Astrocyte (in vitro differentiated cells and primary cell): ENCODE measurements at regions not wholly inside any gene's neighbourhood (a gene's known extent, or its start where the extent isn't known, plus 50 kb on each side); places are given as distances from the start of the nearest gene placed in this dataset.

Experiments
- DNase-seq: peaks from one replicate; pipeline ENCODE4 v3.0.0-alpha.2; 2010; ENCODE audit warnings: low read depth
- FAIRE-seq: peaks from 2 replicates; lab custom pipeline; 2011; peaks lifted over from hg19 to GRCh38; lab: Jason Lieb, UNC
- H2AFZ ChIP-seq: 2 replicates; pipeline ENCODE4 v1.6.0; 2012; ENCODE audit warnings: low read depth, low read length, inconsistent platforms
- H3K27ac ChIP-seq: 2 replicates; pipeline ENCODE4 v1.5.1; 2011; ENCODE audit warnings: low read depth, low read length, inconsistent platforms
- H3K27me3 ChIP-seq: 2 replicates; pipeline ENCODE4 v1.6.0; 2011; ENCODE audit warnings: low read length, inconsistent platforms; ENCODE audit not compliant: insufficient read depth
- H3K36me3 ChIP-seq: 2 replicates; pipeline ENCODE4 v1.5.1; 2011; ENCODE audit warnings: low read length, inconsistent platforms; ENCODE audit not compliant: insufficient read depth
- H3K4me1 ChIP-seq: 2 replicates; pipeline ENCODE4 v1.5.1; 2011; ENCODE audit warnings: low read length, inconsistent platforms; ENCODE audit not compliant: insufficient read depth
- H3K4me2 ChIP-seq: 2 replicates; pipeline ENCODE4 v1.6.0; 2012; ENCODE audit warnings: low read length, inconsistent platforms
- H3K4me3 ChIP-seq: 2 replicates; pipeline ENCODE4 v1.5.1; 2011; ENCODE audit warnings: low read depth, mild to moderate bottlenecking, low read length, inconsistent platforms; ENCODE audit not compliant: insufficient read depth
- H3K79me2 ChIP-seq: 2 replicates; pipeline ENCODE4 v1.6.0; 2012; ENCODE audit warnings: mild to moderate bottlenecking, low read length, inconsistent platforms; ENCODE audit not compliant: insufficient read depth
- H3K9ac ChIP-seq: 2 replicates; pipeline ENCODE4 v1.6.0; 2012; ENCODE audit warnings: mild to moderate bottlenecking, low read length, inconsistent platforms
- H3K9me3 ChIP-seq: 2 replicates; pipeline ENCODE4 v1.5.1; 2012; ENCODE audit warnings: low read depth, mild to moderate bottlenecking, low read length, inconsistent platforms; ENCODE audit not compliant: insufficient read depth
- H4K20me1 ChIP-seq: 2 replicates; pipeline ENCODE4 v1.6.0; 2012; ENCODE audit warnings: low read length, inconsistent platforms; ENCODE audit not compliant: insufficient read depth
- H3K27ac Mint-ChIP-seq: one replicate; pipeline ENCODE4 v1.8.0; 2021; ENCODE audit warnings: mild to moderate bottlenecking, mixed read lengths; ENCODE audit not compliant: unreplicated experiment
- H3K27me3 Mint-ChIP-seq: one replicate; pipeline ENCODE4 v1.8.0; 2021; ENCODE audit warnings: low read depth, mixed read lengths; ENCODE audit not compliant: unreplicated experiment
- H3K36me3 Mint-ChIP-seq: one replicate; pipeline ENCODE4 v1.8.0; 2021; ENCODE audit warnings: low read depth, mixed read lengths; ENCODE audit not compliant: unreplicated experiment
- H3K4me1 Mint-ChIP-seq: one replicate; pipeline ENCODE4 v1.8.0; 2021; ENCODE audit warnings: low read depth, mixed read lengths; ENCODE audit not compliant: unreplicated experiment
- H3K4me3 Mint-ChIP-seq: one replicate; pipeline ENCODE4 v1.8.0; 2021; ENCODE audit warnings: mild to moderate bottlenecking, moderate library complexity, mixed read lengths; ENCODE audit not compliant: unreplicated experiment
- H3K9me3 Mint-ChIP-seq: one replicate; pipeline ENCODE4 v1.8.0; 2021; ENCODE audit warnings: mild to moderate bottlenecking, mixed read lengths; ENCODE audit not compliant: unreplicated experiment
- CTCF ChIP-seq: IDR thresholded peaks from 2 replicates; pipeline ENCODE4 v1.5.1; 2011; ENCODE audit warnings: low read depth, mild to moderate bottlenecking, inconsistent platforms, low read length, moderate library complexity; ENCODE audit not compliant: insufficient read depth
- EZH2 ChIP-seq: IDR thresholded peaks from 2 replicates; pipeline ENCODE4 v1.6.1; 2012; ENCODE audit warnings: mild to moderate bottlenecking, low read length, inconsistent platforms; ENCODE audit not compliant: insufficient read depth

GRCh38 chr1:63042278-63042677, 258.3 kb downstream of the ATG4C start:
- FAIRE-seq (no peak), DNase-seq (no peak)
- H3K4me2 ChIP-seq: no peak overlapping the region
- no peaks in the 10 kb centered on the region for H3K36me3 Mint-ChIP-seq
- no peak overlapping the region for H3K27ac ChIP-seq
- no peaks in the 10 kb centered on the region for H4K20me1 ChIP-seq
- no peaks in the 10 kb centered on the region for H3K9me3 ChIP-seq
- H3K9ac ChIP-seq: no peak overlapping the region
- H3K27me3 Mint-ChIP-seq: no peaks in the 10 kb centered on the region
- no peaks in the 10 kb centered on the region for H3K4me1 Mint-ChIP-seq
- H3K4me1 ChIP-seq: no peaks in the 10 kb centered on the region
- H3K4me3 Mint-ChIP-seq: no peak overlapping the region
- H3K4me3 ChIP-seq: no peak overlapping the region
- no peaks in the 10 kb centered on the region for H3K36me3 ChIP-seq
- TF ChIP-seq EZH2 (no peak), CTCF (no peak)
- no peaks in the 10 kb centered on the region for H3K9me3 Mint-ChIP-seq
- no peak overlapping the region for H2AFZ ChIP-seq
- H3K79me2 ChIP-seq: no peaks in the 10 kb centered on the region
- H3K27ac Mint-ChIP-seq: no peak overlapping the region
- no peaks in the 10 kb centered on the region for H3K27me3 ChIP-seq

- Mint-ChIP-seq H3K9me3 (no peaks in the 10 kb centered on the region), H3K4me3 (no peak overlapping the region), H3K27me3 (no peaks in the 10 kb centered on the region), H3K36me3 (no peaks in the 10 kb centered on the region), H3K27ac (no peak overlapping the region), H3K4me1 (no peaks in the 10 kb centered on the region)
- H3K36me3 ChIP-seq: no peaks in the 10 kb centered on the region
- no peak overlapping the region for H2AFZ ChIP-seq
- H3K79me2 ChIP-seq: no peaks in the 10 kb centered on the region
- DNase-seq (no peak), FAIRE-seq (no peak)
- no peak overlapping the region for H3K4me3 ChIP-seq
- H3K4me2 ChIP-seq: no peak overlapping the region
- no peaks in the 10 kb centered on the region for H3K4me1 ChIP-seq
- H3K27me3 ChIP-seq: no peaks in the 10 kb centered on the region
- H3K9me3 ChIP-seq: no peaks in the 10 kb centered on the region
- no peaks in the 10 kb centered on the region for H4K20me1 ChIP-seq
- H3K27ac ChIP-seq: no peak overlapping the region
- no peak overlapping the region for H3K9ac ChIP-seq
- no peak for TF ChIP-seq CTCF
- no peak for TF ChIP-seq EZH2
Measured at GRCh38 chr1:63046539-63046938, 262.6 kb downstream of the ATG4C start.

DNA sequence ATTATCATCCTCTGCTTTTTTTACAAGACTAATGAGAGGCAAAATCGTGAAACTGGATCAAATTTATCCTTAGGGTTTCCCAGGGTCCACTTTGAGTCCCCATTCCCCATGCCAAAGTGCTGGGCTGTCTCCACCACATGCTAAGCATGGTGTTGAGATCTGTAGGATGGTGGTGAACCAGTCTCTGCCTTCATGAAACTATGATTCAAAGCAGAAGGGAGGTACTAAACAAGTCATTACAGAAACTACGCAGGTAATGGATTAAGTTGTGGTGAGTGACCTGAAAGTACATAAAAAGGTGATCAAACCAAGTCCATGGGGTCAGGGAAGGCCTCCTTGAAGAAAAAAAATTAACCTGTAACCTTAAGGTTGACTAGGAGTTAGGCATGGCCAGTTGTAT, 265.2 kb downstream of the ATG4C start:
- TF ChIP-seq EZH2 (no peak), CTCF (no peak)
- no peak overlapping the region for H3K27ac Mint-ChIP-seq
- H3K9me3 Mint-ChIP-seq: no peaks in the 10 kb centered on the region
- Histone ChIP-seq H3K27me3 (no peaks in the 10 kb centered on the region), H3K36me3 (no peaks in the 10 kb centered on the region), H3K79me2 (no peaks in the 10 kb centered on the region), H3K4me1 (no peaks in the 10 kb centered on the region), H3K27ac (no peak overlapping the region), H3K9me3 (no peaks in the 10 kb centered on the region), H2AFZ (no peak overlapping the region), H3K9ac (no peak overlapping the region), H4K20me1 (no peaks in the 10 kb centered on the region), H3K4me3 (no peak overlapping the region), H3K4me2 (no peak overlapping the region)
- H3K36me3 Mint-ChIP-seq: no peaks in the 10 kb centered on the region
- FAIRE-seq (no peak), DNase-seq (no peak)
- no peaks in the 10 kb centered on the region for H3K27me3 Mint-ChIP-seq
- no peaks in the 10 kb centered on the region for H3K4me1 Mint-ChIP-seq
- H3K4me3 Mint-ChIP-seq: no peak overlapping the region
